PC-3 (cell line): ENCODE measurements at regions not wholly inside any gene's neighbourhood (a gene's known extent, or its start where the extent isn't known, plus 50 kb on each side); places are given as distances from the start of the nearest gene placed in this dataset.

Source experiments
- ATAC-seq: fragments of 200-7000 bp; cut with Tn5 transposase; 2 replicates; pipeline ENCODE4 v1.9.1; 2020; ENCODE audit warnings: mild to moderate bottlenecking, moderate library complexity
- BruUV-seq: library from RNA; stranded (reverse); fragments of 400-500 nt; replicated peaks from 2 replicates; lab custom pipeline; 2021; lab: Mats Ljungman, UMichigan
- CTCF ChIA-PET: fragments of 300-600 bp; sonication (Branson Sonifier 250); formaldehyde crosslinking; loops from one replicate; lab custom pipeline; 2022; ENCODE audit warnings: antibody characterized with exemption; lab: Charles Lee
- POLR2A ChIA-PET: fragments of 300-600 bp; sonication (Branson Sonifier 250); formaldehyde crosslinking; loops from one replicate; lab custom pipeline; 2022; ENCODE audit warnings: antibody characterized with exemption; ENCODE audit not compliant: unreplicated experiment; lab: Charles Lee
- DNase-seq: peaks from one replicate; pipeline ENCODE4 v3.0.0-alpha.2; 2015
- H2AFZ ChIP-seq: fragments of 300-600 bp; sonication (generic); 2 replicates; pipeline ENCODE4 v1.6.0; 2016; ENCODE audit warnings: antibody characterized with exemption, low read length
- H3F3A ChIP-seq: fragments of 300-600 bp; sonication (generic); one replicate; pipeline ENCODE4 v1.6.0; 2017; ENCODE audit warnings: antibody characterized with exemption, low read length, control low read depth, mild to moderate bottlenecking; ENCODE audit not compliant: unreplicated experiment
- H3K27ac ChIP-seq: fragments of 300-600 bp; sonication (generic); 2 replicates; pipeline ENCODE4 v1.5.1; 2016; ENCODE audit warnings: mild to moderate bottlenecking, low read length
- H3K27me3 ChIP-seq: fragments of 300-600 bp; sonication (generic); 2 replicates; pipeline ENCODE4 v1.6.1; 2016; ENCODE audit warnings: low read length, mixed read lengths
- H3K36me3 ChIP-seq: fragments of 300-600 bp; sonication (generic); 2 replicates; pipeline ENCODE4 v1.6.1; 2016; ENCODE audit warnings: low read depth, mixed run types, low read length, mixed read lengths
- H3K4me1 ChIP-seq: fragments of 300-600 bp; sonication (generic); 2 replicates; pipeline ENCODE4 v1.5.1; 2016; ENCODE audit warnings: low read length; ENCODE audit not compliant: insufficient read depth
- H3K4me2 ChIP-seq: fragments of 300-600 bp; sonication (generic); 2 replicates; pipeline ENCODE4 v1.6.0; 2016; ENCODE audit warnings: low read length
- H3K4me3 ChIP-seq: fragments of 300-600 bp; sonication (generic); 2 replicates; pipeline ENCODE4 v1.5.1; 2016; ENCODE audit warnings: mild to moderate bottlenecking, low read length, mixed read lengths
- H3K79me2 ChIP-seq: fragments of 300-600 bp; sonication (generic); 2 replicates; pipeline ENCODE4 v1.6.1; 2017; ENCODE audit warnings: low read length, mixed read lengths
- H3K9ac ChIP-seq: fragments of 300-600 bp; sonication (generic); 2 replicates; pipeline ENCODE4 v1.6.0; 2016; ENCODE audit warnings: mild to moderate bottlenecking, low read length
- H3K9me2 ChIP-seq: fragments of 300-600 bp; sonication (generic); replicated peaks from 2 replicates; pipeline ENCODE4 v1.6.1; 2016; ENCODE audit warnings: mixed run types, low read length, mixed read lengths
- H3K9me3 ChIP-seq: fragments of 300-600 bp; sonication (generic); 2 replicates; pipeline ENCODE4 v1.6.1; 2016; ENCODE audit warnings: low read length, mixed read lengths
- H4K20me1 ChIP-seq: fragments of 300-600 bp; sonication (generic); 2 replicates; pipeline ENCODE4 v1.6.1; 2016; ENCODE audit warnings: low read length, mixed read lengths
- CTCF ChIP-seq: fragments of 300-600 bp; sonication (generic); conservative IDR thresholded peaks from 2 replicates; pipeline ENCODE4 v1.5.1; 2017; ENCODE audit warnings: antibody characterized with exemption, low read depth, mild to moderate bottlenecking, low read length
- EZH2 ChIP-seq: fragments of 300-600 bp; sonication (generic); IDR thresholded peaks from one replicate; pipeline ENCODE4 v1.6.1; 2017; ENCODE audit warnings: antibody characterized with exemption, mild to moderate bottlenecking, low read length; ENCODE audit not compliant: unreplicated experiment
- EZH2phosphoT487 ChIP-seq: fragments of 300-600 bp; sonication (generic); IDR thresholded peaks from 2 replicates; pipeline ENCODE4 v1.6.1; 2018; ENCODE audit warnings: mild to moderate bottlenecking, antibody characterized with exemption, low read length, borderline replicate concordance
- intact Hi-C: fragments of 100-400 bp; cut with micrococcal nuclease; formaldehyde crosslinking; loops from 2 replicates; pipeline ENCODE4 v1.9.0; 2023

DNA sequence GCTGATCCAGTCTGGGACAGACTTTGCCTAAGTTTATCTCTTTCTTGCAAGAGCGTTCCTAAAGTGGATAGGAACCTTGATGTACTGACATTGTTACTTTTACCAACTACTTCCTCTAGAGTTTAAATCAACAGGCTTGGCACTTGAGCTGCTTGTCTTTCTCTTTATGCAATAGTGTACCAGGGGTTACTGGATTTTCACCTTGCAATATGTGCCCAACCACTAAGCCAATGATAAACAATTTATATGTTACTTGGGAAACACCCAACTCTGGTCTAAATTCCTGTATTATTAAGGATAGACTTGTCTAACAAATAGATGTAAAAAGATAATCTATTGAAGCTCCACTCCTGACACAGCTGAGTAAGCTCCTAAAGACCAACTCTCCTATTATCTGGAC, 470.2 kb downstream of the SH2D4B start:
- DNase-seq (no peak), ATAC-seq (no peak)
- Histone ChIP-seq H4K20me1 (no peaks in the 10 kb centered on the region), H3K9ac (no peak overlapping the region), H3K4me1 (no peaks in the 10 kb centered on the region), H3K27me3 (no peaks in the 10 kb centered on the region), H3K36me3 (no peaks in the 10 kb centered on the region), H3K9me2 (no peaks in the 10 kb centered on the region), H3F3A (no peaks in the 10 kb centered on the region), H3K9me3 (no peaks in the 10 kb centered on the region), H3K4me2 (no peak overlapping the region), H3K4me3 (no peak overlapping the region), H3K27ac (no peak overlapping the region), H3K79me2 (no peaks in the 10 kb centered on the region), H2AFZ (no peak overlapping the region)
- ChIA-PET CTCF (no interaction called here), POLR2A (no interaction called here)
- intact Hi-C loops = no loop called here
- no TSS peak for BruUV-seq
- TF ChIP-seq CTCF (no peak), EZH2phosphoT487 (no peak), EZH2 (no peak)

DNA sequence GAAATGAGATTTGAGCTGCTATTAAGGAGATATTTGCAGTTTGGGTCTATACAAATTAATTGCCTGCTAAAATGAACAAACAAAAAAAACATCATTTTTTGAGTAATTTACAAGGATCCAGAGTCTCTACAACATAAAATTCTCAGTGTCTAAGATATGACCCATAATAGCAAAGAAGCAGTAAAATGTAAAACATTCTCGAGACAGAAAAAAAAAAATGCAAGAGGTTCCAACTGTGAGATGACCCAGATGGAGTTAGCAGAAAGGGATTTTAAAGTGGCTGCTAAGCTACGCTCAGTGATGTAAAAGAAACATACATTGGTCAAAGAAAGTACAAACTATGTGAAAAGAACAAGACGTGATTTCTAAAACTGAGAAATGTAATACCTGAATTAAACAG, 471.0 kb downstream of the SH2D4B start:
- Histone ChIP-seq H3K4me3 (no peak overlapping the region), H3K4me2 (no peak overlapping the region), H3K36me3 (no peaks in the 10 kb centered on the region), H3K9me3 (no peaks in the 10 kb centered on the region), H3F3A (no peaks in the 10 kb centered on the region), H4K20me1 (no peaks in the 10 kb centered on the region), H2AFZ (no peak overlapping the region), H3K9ac (no peak overlapping the region), H3K9me2 (no peaks in the 10 kb centered on the region), H3K27ac (no peak overlapping the region), H3K4me1 (no peaks in the 10 kb centered on the region), H3K27me3 (no peaks in the 10 kb centered on the region), H3K79me2 (no peaks in the 10 kb centered on the region)
- DNase-seq (no peak), ATAC-seq (no peak)
- intact Hi-C loops = no loop called here
- ChIA-PET POLR2A (no interaction called here), CTCF (no interaction called here)
- no TSS peak for BruUV-seq
- TF ChIP-seq EZH2phosphoT487 (no peak), EZH2 (no peak), CTCF (no peak)

DNA sequence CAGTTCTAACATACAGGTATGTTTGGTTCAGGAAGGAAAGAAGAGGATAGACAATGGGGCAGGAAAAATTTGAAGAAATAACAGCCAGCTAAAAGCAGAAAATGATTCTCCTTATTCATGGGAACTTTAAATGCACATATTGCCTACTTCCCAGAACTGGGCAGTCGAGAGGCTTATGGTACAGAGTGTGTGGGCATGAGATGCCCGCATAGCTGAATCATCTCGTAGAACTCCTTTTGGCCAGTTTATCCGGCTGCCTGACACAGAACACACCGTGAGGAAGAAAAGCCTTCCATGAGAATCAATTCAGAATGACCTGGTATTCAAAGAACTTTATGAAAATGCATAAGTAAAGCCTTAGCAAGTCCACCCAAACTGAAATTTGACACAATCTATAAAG, 471.6 kb downstream of the SH2D4B start:
- TF ChIP-seq CTCF (no peak), EZH2phosphoT487 (no peak)
- DNase-seq = no peak
- no peaks in the 10 kb centered on the region for H3K9me2 ChIP-seq
- no peak overlapping the region for H2AFZ ChIP-seq
- no peaks in the 10 kb centered on the region for H3K79me2 ChIP-seq
- H3K9me3 ChIP-seq = no peaks in the 10 kb centered on the region
- POLR2A ChIA-PET = no interaction called here
- CTCF ChIA-PET = no interaction called here
- BruUV-seq = no TSS peak
- H3F3A ChIP-seq = no peaks in the 10 kb centered on the region
- H4K20me1 ChIP-seq = no peaks in the 10 kb centered on the region
- H3K36me3 ChIP-seq = no peaks in the 10 kb centered on the region
- no peaks in the 10 kb centered on the region for H3K27me3 ChIP-seq
- no peak overlapping the region for H3K4me3 ChIP-seq
- intact Hi-C loops = no loop called here
- no peaks in the 10 kb centered on the region for H3K4me1 ChIP-seq
- no peak for ATAC-seq
- H3K4me2 ChIP-seq = no peak overlapping the region
- no peak overlapping the region for H3K9ac ChIP-seq
- no peak overlapping the region for H3K27ac ChIP-seq
